HG03354 (cell line): ENCODE measurements at regions not wholly inside any gene's neighbourhood (a gene's known extent, or its start where the extent isn't known, plus 50 kb on each side); places are given as distances from the start of the nearest gene placed in this dataset.
"Not testable (repeated sequence)": the region's sequence is repeated elsewhere in the genome, so short reads cannot be mapped to it uniquely, and the experiment has no call there.

Experiments used
- ATAC-seq: cut with Tn5 transposase; IDR thresholded peaks from one replicate; pipeline ENCODE4 v1.9.1; 2021; ENCODE audit warnings: mild to moderate bottlenecking; ENCODE audit not compliant: unreplicated experiment, poor library complexity, severe bottlenecking

DNA sequence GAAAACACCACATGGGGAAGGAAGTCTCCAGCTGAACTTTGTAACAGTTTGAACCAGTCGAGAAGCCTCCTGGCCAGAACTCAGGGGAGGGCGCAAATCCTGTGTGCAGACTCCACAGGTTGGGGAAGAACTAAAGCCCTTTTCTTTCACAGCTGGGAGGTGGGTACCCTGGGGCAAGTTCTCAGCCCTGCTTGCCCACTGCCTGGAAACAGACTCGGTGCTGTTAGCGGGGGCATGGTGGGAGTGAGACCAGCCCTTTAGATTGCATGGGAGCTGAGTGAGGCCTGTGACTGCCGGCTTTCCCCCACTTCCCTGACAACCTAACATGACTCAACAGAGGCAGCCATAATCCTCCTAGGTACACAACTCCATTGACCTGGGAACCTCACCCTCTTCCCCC is 223.6 kb upstream of the DLGAP1 start:
- not testable (repeated sequence) for ATAC-seq

DNA sequence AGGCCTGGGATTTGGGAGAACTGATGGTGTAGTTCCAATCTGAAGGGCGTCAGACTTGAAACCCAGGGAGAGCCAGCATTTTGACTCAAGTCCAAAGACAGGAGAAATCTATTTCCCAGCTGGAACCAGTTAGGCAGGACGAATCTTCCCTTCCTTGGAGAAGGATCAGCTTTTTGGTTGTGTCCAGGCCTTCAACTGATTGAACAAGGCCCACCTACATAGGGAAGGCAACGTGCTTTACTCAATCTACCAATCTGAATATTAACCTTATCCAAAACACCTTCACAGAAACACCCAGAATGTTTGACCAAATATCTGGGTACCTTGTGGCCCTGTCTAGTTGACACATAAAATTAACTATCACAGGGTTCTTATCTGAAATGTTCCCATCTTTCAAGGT is 221.9 kb upstream of the DLGAP1 start:
- no peak for ATAC-seq

DNA sequence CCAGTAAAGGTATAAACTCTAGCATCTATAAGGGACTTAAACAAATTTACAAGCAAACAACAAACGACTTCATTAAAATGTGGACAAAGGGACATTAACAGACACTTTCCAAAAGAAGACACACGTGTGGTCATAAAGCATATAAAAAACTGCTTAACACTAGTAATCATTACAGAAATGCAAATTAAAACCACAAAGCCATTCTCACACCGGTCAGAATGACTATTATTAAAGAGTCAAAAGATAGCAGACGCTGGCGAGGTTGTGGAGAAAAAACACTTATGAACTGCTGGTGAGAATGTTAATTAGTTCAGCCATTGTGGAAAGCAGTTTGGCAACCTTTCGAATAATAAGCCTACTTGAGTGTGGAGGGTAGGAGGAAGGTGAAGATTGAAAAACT is 217.1 kb upstream of the DLGAP1 start:
- no peak for ATAC-seq

DNA sequence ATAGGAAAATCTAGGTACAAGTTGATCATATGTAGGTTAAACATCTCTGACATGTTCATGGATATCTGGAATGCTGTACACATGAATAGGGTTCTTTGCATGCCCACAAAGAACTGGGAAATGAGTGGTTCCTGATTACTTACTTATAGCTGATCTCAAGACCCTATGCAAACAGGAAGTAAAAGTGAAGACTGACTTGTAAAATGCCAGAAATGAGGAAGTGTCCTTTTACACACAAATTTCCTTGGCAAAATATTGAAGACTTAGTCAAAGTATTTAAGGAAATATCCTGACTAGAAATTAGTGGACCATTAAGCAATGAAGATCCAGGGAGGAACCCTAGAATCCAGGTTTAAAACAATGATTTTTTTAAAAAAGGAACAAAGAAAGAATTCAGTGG is 203.7 kb upstream of the DLGAP1 start:
- no peak for ATAC-seq

DNA sequence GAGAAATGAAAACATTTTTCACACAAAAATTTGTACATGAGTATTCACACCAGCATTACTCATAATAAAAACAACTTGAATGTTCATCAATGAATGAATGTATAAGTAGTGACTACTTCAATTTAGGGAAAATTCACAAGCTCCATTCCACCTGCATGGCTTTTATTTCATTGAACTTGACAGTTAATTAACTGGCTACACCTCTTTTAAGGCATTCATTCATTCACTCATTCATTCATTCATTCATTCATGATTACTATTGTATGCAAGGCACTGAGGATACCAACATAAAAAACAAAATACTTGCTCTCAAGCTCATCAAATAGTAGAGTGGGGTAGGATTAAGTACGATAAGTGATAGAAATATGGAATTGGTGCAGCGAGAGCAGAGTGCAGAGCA is 198.3 kb upstream of the DLGAP1 start:
- ATAC-seq = no peak

DNA sequence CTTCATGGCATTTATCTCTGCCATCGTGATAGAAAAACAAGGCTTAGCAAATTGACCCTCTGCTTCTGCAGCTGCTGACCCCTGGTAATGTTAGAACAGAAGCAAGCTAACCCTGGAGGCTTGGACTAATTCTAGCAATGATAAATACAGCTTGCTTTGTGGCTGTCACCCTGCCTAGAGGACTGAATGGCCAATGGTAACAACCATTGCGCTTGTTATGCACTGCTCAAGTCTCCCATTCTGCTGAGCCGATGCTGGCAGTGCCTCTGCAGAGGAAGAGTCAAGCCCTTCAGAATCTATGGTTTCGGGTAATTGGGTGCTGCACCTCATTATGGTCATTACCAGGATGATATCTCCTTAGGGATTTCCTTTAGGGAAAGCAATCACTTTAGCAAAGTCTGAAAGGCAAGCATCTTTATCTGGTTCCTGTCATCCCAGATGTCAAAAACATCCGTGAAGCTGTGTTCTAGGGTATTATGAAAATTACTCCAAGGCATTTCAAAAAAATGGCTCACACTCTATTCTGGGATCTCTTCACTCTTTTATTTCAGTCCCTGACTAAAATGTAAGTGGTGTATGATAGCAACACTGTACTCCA is 186.8 kb upstream of the DLGAP1 start:
- no peak for ATAC-seq

DNA sequence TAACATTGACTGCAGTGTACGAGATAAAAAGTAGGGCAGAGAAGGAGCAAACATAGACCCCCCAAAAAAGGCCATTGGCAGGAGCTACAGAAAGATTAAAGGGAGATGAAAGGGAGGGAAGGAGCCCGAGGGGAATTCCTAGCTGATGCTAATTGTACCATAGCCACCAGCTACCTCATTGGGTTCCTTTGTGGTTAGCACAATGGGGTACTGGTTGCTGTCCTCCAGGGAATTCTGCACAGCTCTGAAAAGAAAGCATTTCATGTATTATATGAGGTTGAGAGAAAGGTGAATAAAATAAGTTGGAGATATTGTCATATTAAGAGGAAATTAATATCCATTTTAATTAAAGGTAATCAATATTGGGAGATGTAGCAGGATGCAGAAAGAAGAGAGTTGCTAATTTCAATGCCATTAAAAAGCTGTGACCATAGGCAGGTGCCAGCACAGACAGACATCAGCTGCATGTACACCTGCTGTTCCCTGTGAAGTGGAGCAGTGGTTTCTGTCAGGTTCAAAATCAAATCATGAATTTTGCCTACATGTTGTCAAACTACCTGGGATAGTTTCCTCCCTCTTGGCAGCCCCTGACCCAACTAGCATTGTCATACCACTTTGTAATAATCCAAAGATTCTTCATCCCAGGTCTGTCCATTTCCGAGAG is 185.4 kb upstream of the DLGAP1 start:
- no peak for ATAC-seq

DNA sequence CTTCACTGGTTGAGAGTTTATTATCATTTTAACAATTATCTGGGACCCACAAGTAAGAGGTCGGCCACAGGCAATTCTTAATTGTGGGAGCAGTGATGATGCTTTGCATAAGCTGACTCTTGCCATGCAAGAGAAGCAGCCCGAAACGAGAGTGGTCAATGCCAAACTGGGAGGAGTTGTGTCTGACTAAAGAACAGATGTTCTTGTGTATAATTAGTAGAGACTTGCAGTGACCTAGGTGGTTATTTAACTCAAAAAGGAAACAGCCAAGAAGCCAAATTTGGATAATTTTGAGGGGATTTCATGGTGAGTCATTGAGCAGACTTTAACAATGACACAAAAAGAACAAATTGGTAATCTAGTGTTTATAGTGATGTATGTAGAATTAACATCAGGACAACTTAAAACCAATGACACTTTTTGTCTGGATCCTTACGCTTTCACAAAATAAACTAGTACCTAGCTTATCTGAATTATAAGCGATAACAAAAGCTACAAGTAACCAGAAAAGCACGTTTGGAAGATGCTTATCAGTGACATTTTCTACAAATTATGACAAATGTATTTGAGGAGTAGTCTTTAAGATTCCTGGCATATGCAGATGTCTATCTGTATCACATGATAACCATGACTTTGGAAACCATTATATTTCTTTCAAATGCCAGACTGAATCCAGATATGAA is 184.7 kb upstream of the DLGAP1 start:
- peak; percentile 97 for ATAC-seq

DNA sequence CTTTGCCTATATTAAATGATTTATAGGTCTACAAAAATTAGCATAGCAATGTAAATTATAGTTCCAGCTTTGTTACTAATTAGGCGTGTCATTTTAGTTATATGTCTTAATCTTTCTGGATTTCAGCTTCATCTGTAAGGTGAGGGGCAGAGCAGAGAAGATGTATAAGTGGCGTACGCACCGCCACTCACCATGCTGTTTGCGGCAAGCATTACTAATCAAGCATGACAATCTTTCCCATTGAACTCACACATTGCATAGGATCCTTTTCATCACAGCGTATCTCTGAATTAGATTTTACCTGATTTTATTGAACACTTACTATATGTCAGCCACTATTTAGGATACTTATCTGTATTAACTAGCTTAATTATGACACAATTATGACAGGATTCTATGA is 183.6 kb upstream of the DLGAP1 start:
- no peak for ATAC-seq

DNA sequence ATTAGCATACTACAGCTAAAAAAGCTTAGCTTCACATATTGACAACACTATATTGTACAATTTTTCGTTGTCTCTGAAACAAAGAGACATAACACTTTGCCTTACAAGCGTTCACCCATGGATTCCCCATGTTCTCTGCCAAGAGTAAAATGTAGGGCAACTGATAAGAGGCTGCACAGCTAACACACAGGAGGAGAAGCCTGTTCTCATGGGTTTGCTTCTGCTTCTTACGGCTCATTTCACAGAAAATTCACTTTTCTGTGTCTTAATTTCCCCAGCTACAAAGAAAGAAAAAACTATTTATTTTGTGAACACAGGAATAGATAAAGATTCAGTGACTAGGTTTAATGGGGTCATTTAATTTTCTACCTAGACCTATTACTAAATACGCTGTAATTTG is 182.8 kb upstream of the DLGAP1 start:
- ATAC-seq = no peak

DNA sequence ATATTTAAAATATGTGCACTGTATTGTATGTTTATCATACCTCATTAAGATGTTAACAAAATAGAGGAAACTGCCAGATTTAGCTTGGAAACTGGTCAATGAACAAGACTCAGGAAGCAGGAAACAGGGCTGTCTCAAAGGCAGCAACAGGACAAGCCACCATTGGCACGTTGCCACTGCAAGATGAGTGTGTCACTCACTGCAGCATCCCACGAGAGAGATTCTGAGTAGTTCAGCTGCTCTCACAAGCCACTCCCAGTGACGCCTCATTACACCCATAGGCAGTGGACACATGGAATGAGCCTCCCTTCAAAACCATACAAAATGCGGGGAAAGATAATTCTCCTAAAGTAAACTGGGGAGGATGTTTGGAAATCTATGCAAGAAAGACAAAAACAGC is 181.9 kb upstream of the DLGAP1 start:
- ATAC-seq = no peak

DNA sequence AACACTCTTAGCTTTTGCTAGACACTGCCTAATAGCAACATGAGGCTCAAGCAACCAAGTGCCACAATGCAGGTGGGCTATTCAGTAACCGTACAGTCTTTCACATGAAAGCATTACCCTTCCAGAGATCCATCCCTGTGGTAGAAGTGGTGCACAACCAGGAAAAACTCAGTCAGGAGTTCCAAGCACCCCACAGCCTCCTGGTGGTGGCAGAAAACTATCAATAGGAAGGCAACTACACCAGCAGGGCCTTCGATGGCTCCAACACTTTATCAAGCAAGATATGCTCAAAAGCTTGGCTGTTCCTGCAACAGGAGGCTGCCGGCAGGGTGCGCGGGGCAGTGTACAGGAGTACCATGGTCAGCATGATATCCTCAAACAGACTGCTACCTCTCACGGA is 176.1 kb upstream of the DLGAP1 start:
- ATAC-seq = no peak

DNA sequence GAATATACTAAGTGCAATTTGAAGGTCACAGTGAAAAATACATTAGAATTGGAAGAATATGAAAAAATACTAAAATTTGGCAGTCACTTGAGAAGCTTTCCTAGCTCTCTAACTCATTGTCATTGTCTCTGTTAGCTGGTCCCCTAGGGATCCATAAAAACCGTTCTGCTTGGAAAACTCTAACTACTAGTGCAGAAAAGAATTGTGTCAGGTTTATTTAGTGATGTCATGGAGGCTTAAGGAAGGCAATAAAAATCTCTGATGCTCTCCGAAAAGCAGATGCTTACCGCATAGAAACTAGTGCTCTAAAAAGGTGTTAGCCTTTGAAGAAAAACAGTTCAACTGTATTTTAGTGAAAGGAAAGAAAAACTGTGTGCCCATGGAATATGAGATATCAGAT is 150.1 kb upstream of the DLGAP1 start:
- no peak for ATAC-seq

DNA sequence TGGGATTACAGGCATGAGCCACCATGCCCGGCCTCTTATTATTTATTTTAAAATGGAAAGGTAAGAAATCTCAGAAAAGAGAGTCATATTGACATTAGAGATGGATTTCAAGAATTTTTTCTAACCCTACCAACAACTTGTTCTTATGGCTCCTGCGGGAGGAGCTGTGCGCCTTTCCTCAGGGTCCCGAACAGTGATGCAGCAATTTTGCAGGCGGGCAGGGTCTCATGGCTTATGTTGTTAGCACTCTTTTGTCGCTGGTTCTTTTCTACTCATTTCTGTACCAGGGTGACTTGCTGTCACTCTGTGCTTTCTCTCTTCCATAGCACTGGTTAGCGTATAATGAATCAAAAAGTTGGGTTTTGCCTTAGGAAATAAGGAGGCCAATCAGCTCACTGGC is 148.8 kb upstream of the DLGAP1 start:
- no peak for ATAC-seq

DNA sequence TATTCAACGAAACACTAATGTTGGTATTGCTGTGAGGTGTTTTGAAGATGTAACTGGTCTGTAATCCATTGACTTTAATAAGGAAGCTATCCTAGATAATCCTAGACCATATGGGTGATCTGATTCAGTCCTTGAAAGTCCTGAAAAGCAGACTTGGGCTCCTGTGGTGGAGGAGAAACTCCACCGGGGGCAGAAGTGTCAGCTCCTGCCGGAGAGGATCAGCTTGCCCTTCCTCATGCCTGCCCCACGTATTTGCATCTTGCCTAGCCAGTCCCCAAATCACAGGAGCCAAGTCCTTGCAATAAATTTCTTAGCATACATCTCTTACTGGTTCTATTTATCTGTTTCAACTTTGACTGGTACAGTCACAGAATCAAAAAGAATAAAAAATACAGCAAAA is 144.2 kb upstream of the DLGAP1 start:
- ATAC-seq = no peak

DNA sequence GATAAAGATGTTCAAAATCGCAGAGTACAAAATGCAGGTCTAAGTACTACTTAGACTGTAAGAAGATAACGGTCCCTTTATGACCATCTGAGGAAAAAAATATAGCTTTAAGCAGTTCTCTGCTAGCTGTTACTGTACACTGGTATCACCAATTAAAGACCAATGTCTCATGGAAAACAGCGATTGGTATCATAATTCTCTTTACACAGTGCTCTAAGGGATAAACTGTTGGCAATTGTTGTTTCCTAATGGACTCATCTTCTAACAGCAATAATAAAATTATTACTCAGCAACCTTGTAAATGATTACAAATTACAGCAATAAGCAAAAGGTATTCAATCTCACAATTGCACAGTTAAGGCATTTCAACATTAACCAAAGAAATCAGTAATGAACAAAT is 142.2 kb upstream of the DLGAP1 start:
- no peak for ATAC-seq

DNA sequence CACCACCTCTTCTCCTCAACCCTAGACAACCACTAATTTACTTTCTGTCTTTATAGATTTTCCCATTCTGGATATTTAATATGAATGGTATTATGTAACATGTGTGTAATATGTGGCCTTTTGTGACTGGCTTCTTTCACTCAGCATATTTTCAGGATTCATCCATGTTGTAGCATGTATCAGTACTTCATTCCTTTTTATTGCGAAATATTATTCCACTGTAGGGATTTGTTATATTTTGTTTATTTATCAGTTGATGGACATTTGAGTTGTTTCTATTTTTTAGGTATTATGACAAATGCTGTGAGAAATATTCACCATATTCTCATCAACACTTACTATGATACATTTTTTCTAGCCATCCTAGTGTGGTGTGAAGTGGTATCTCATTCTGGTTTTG is 138.8 kb upstream of the DLGAP1 start:
- ATAC-seq = no peak

DNA sequence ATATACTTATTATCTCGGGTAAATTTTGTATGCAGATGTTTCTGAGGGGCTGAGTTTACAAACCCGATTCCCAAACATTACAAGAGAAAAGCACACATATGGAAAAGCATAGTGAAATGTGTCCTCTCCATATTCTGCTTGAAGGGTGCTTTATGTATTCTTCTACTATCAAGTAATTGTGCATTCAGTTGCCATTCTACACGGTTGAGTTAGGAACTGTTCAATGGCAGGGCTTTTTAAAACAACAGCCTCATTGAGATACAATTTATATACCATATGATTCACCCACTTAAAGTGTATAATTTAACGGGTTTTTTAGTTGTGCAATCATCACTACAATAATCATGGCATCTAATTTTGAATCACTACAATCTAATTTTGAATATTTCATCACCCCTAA is 138.4 kb upstream of the DLGAP1 start:
- ATAC-seq = no peak

DNA sequence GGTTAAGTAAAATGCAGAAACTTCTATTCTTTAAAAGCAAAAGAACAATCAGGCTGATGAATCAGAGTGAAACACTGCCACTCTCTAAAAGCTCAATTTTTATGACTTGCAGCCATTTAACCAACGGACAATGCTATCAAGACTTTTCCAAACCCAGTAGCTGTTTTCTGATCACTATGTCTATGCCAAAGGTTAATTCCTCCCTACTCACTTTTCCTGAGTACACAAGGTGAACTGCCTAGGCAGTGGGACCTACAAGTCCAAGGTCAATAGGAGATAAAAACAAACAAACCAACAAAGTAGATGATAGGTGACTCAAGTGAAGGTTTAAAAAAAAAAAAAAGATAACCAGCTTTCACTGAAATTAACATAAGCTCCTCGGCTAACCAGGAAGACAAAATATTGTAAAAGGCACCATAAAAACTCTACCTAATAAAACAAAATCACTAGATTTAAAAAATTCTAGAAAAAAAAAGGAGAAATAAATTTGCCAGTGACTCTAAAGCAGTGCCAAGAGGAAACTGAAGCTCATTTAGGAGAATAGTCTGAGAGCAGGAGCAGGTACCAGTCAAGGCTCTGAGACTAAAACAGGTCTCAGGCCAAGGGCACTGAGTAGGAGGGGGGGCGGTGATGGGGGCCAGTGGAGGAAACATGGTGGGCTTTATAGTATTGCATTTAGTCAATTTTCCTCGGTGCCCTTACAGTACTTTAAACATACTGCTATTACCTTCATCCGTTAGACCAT is 134.1 kb upstream of the DLGAP1 start:
- ATAC-seq = no peak

DNA sequence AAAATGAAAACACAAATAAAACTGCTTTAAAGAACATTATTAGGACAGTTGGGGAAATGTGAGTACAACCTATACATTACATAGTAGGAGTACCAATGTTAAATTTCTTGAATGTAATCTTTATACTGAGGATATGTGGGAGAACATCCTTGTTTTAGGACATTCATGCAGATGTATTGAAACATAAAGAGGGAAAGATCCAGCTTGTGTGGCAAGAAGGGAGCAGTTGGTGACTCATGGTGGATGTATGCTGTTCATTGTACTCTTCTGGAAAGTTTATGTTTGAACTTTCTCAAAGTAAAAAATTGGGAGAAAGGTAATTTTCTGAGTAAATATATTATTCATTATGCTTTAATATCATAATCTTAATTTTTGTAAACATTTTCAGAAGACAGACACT is 132.1 kb upstream of the DLGAP1 start:
- no peak for ATAC-seq

DNA sequence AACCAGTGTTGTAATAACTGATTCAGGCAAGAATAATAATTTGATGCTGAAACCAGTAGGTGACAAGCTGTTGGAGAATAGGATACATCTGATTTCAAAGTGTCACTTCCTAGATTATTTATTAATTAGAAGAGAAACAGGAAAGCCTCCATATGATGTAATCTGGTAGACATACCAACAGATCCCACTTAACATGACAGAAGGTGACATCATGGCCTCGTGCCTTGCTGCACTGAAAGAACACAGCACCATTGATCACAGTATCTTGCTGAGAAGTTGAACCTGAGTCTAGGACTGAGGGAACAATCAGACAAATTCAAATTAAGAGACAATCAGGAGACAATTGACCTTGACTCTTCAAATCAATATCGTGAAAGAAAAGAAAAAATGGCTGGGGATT is 131.6 kb upstream of the DLGAP1 start:
- ATAC-seq = no peak
